Jurkat, Clone E6-1 (cell line): ENCODE measurements at regions not wholly inside any gene's neighbourhood (a gene's known extent, or its start where the extent isn't known, plus 50 kb on each side); places are given as distances from the start of the nearest gene placed in this dataset.

ENCODE experiments used
- DNase-seq: peaks from one replicate; pipeline ENCODE4 v3.0.0-alpha.2; 2011; ENCODE audit warnings: low read depth, low spot score
- H3K4me3 ChIP-seq: 2 replicates; pipeline ENCODE4 v1.5.1; 2011; ENCODE audit warnings: mild to moderate bottlenecking, low read length, control low read depth, moderate library complexity

DNA sequence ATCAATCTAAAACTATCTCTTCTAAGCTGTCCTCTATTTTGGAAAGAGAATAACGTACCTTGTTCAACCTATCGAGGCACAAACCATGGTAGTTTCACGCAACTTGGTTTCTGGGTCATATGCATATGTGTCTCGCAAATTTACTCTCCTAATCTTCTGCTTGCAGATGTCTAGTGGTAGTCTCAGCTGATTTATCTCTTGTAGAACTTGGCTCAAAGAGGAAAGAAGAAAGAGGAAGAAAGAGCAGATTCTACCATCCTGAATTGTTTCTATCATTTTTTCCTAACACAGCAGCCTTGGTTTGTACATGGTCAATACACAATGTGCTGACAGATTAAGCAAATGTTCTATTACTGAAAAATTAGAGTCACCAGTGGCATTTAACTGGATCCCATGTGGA, 282.3 kb downstream of the SPRY2 start:
- DNase-seq = no peak
- no peak overlapping the region for H3K4me3 ChIP-seq

DNA sequence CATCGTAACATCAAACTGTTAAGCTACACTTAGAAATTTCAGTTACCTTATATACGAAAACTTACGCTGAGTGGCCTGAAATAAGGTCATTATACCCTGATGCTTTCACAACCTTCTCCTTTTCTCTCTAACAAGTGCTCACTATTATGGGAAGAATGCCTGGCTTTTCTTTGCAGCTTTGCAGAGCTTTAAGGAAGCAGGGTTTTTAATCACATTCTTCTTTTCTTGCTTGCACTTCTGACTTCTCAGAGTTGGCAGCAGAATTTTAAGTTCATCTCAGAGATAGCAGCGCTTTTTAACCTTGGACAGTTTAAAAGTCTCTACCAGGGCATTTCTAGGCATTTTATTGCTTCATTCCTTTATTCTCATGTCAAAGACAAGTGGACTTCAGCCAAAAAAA, 285.1 kb downstream of the SPRY2 start:
- no peak for DNase-seq
- H3K4me3 ChIP-seq = no peak overlapping the region

DNA sequence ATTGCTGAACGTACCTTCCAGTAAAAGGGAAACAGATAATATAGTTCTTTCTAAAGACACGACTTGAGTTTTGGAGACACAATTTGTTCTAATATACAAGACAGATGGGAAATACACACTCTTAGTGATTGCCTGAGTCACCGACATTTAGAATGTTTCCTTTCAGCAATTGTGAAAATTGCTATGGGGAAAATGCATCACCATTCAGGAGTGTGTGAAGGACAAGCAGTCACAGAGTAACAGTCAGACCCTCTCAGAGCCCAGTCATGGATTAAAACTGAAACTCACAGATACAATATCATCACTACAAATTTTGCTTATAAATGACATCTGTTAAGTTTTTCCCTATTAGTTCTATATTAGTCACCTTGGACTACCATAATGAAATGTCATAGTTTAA, 286.1 kb downstream of the SPRY2 start:
- no peak overlapping the region for H3K4me3 ChIP-seq
- no peak for DNase-seq

DNA sequence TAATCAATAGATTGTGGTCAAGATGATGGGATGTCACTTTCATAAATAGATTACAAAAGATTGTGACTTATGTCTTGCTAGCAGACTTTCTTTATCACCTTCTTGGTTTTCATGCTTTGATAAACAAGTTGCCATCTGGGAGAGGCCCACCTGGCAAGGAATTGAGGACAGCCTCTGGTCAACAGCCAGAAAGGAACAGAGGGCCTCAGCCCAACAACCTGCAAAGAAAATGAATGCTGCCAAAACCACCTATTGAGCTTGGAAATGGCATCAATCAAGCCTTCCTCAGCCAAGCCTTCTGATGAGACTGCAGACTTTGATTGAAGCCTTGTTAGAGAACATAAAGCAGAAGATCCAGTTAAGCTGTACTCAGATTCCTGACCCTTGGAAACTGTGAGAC, 288.6 kb downstream of the SPRY2 start:
- no peak for DNase-seq
- H3K4me3 ChIP-seq = no peak overlapping the region

DNA sequence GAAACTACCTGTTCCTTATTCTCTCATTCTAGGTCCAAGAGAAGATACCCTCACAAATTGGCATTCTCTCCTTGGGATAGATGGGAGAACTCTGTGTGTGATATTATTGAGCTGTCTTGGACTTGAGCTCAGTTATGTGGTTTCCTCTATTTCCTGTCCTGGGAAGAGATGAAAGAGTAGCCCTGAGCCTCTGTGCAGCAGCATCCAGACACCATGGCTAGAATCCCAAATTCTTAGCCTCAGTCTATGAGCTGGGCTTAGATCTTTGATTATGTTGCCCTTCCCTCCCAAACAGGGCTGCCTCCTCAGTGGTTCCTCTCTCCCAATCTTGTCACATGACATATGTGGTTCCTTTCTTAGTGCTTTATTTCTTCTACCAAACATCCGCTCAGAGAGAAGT, 290.7 kb downstream of the SPRY2 start:
- no peak overlapping the region for H3K4me3 ChIP-seq
- DNase-seq = no peak

DNA sequence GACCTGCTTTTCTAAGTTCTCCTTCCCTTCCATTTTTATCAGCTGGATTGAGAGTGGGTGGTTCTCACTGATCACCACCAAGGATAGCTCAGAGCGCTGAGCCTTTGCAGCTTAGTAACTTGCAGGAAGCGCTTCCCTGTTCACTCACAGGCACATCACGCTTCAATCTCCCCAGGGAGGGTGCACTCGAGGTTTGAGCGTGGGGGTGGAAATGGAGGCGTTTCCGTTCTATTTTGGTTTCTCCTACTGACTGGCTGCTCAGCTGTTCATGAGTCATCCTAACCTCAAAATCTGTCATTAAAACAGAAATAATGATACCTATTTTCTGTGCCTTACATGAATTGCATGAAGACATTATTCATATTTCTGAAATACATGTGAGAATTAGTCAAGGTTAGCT, 292.1 kb downstream of the SPRY2 start:
- DNase-seq = peak; percentile 77
- no peak overlapping the region for H3K4me3 ChIP-seq

DNA sequence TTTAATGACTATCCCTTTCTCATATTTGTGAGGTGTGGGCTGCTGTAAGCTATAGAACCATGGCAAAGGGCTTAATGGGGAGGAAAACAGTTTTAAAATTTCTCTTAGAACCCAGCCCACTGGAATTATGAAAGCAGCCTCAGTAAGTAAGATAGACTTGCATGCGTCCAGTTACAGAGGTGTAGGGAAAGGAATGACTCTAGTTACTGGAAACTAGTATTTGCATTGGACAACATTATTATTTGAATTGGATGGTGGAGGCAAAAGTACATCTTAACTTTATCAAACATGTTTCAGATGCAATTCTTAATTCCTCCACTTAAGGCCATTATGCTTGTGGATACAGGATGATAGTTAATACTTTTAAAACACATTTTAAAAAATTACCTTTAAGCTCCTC, 292.9 kb downstream of the SPRY2 start:
- no peak overlapping the region for H3K4me3 ChIP-seq
- DNase-seq = no peak

- no peak for DNase-seq
- no peak overlapping the region for H3K4me3 ChIP-seq
Observed at GRCh38 chr13:80047406-80047805, 293.5 kb downstream of the SPRY2 start.

DNA sequence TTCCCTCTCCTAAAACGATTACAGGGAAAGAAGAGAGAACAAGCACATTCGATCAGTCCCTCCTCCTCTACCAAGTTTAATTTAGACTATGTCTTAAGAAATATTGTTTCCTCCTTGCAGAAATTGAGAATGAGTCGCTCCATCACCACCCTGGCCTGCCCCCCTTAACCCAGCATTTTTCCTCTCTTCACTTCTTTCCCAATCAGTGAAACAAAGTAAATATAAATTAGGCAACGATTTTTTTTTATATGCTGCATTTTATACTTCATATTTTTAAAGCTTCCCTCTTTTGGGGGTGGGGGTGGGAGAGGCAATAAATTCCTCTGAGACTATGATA, 300.0 kb downstream of the SPRY2 start:
- H3K4me3 ChIP-seq = no peak overlapping the region
- DNase-seq = no peak

DNA sequence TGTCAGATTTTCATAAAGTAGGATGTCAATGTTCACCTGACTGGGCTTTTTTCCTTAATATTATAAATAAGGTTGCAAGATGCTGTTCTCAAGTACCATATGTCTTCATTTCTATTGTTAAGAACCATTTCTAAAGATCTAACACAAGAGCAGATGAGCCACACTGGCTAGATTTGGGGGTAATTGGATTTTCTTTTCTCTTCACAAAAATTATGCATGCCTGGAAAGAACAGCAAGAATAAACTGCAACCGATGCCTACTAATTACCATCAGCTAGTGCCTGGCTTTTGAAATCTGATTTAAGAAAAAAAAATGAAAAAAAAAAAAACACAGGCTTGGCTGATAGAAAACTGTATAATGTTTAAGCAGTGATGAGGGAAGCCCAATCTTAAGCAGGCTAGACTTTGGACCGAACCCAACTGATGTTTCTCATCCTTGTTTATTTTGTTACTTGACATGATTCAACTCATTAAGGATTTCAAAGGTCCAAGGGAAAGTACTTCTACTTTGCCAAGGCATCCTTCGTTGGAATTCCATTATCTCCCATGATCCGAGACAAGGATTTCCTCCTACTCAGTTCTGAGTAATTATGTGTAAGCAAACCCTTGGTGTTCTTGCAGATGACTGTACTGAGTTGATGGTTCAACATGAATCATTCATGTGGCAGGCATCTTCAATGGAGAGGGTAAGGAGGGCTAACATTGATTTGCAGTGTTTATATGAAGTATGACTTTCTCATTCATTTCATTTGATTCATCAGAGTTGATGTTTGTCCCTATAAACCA, 300.5 kb downstream of the SPRY2 start:
- H3K4me3 ChIP-seq = no peak overlapping the region
- DNase-seq = no peak

DNA sequence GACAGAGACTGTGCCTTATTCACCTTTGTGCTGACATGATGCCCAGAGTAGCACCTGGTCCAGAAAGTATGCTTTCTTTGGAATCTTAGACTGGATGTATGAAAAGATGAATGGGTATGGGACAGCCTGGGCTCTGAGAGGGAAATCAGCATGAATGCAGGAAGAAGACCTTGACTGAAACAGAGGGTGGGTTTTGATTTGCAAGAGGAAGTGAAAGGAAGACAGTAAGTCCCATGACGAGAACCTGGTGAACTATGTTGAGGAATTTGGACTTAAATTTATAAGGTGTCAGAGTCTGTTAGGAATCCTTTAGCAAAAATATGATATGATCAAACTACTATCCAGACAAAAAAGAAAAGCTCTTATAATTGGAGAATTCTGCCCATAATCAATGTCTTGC, 301.9 kb downstream of the SPRY2 start:
- H3K4me3 ChIP-seq = no peak overlapping the region
- no peak for DNase-seq

DNA sequence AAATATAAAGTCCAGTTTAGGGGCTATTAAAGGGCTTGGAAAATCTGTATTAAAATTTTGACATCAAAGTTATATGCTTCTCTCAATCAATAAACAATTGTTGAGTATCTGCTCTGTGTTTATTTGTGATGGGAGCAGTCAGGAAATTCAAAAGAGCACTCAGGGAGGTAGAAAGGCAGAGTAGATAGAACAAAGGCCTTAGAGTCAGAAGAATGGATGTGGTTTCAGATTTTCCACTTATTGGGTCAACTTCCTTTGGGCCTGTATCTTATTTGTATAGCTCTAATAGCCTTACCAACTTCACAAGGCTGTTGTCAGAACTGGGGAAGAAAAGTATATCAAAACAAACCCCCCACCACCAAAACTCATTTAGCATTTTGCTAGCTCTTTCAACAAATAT, 302.6 kb downstream of the SPRY2 start:
- no peak overlapping the region for H3K4me3 ChIP-seq

GRCh38 chr13:80037505-80037888, 303.4 kb downstream of the SPRY2 start:
- H3K4me3 ChIP-seq = no peak overlapping the region
- DNase-seq = no peak

More for the DNA sequence above, 302.6 kb downstream of the SPRY2 start:
- no peak for DNase-seq

- no peak overlapping the region for H3K4me3 ChIP-seq
- no peak for DNase-seq
Observed at GRCh38 chr13:80036845-80037504, 304.0 kb downstream of the SPRY2 start.

DNA sequence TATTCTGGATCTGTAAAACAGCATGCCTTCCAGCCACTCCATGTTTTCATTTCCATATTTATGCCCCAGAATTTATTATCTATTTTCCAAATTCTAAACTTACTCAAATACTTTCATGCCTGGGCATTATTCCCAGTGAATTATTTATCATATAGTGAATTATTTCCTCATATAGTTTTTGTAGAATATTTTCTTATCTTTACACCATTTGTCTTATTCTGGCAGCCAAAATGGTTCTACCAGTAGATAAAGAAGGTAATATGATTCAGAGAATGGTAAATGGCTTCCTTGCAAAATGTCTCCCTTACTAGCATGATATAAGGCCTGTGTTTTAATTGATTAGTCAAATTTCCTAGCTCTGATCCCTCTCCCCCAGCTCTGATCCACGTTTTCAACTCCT, 305.8 kb downstream of the SPRY2 start:
- H3K4me3 ChIP-seq = no peak overlapping the region
- no peak for DNase-seq

DNA sequence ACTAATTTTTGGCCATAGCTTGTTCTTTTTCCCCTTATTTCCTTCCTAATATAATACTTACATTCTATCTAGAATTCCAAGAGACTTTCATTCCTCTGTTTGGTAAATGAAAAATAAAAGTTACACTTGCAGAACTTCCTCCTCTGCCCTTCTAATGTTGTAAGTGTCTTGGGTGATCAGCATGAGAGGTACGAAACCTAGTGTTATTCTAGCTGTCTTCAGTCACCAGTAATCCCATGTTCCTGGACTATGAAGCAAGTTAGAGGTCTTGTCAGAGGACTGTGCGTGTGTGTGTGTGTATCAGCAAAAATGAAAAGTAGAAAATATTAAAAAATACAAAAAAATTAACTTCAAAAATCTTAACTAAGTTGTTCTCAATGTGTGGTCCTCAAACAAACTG, 307.0 kb downstream of the SPRY2 start:
- no peak overlapping the region for H3K4me3 ChIP-seq
- DNase-seq = no peak

DNA sequence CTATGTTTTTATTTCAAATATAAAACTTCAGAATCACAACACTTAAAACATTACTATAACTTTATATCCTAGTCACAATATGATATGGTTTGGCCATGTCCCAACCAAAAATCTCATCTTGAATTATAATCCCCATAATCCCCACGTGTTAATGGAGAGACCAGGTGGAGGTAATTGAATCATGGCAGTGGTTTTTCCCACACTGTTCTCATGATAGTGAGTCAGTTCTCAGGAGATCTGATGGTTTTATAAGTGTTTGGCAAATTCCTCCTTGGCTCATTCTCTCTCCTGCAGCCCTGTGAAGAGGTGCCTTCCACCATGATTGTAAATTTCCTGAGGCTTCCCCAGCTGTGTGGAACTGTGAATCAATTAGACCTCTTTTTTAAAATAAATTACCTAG, 307.6 kb downstream of the SPRY2 start:
- no peak overlapping the region for H3K4me3 ChIP-seq
- DNase-seq = no peak

GRCh38 chr13:80030491-80030890, 310.4 kb downstream of the SPRY2 start:
- no peak for DNase-seq
- no peak overlapping the region for H3K4me3 ChIP-seq

GRCh38 chr13:80029170-80029569, 311.8 kb downstream of the SPRY2 start:
- no peak for DNase-seq
- H3K4me3 ChIP-seq = no peak overlapping the region

DNA sequence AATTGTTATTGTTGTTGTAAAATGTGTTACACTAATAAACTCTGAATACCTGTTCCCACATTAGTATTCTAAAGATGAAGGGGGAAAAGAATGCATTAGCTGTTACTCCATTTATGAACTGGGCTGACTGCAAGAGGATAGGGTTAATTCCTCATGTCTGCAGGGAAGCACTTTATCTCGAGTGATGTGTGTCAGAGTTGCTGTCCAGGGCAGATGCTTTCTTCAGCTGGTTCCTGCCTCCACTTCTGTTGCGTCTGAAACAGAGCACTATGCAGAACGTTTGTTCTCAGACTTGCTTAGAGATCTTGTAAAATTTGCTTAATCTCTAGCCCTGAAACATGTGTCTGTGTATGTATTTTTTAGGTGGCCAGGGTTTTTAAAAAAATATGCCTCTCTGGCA, 318.8 kb downstream of the SPRY2 start:
- no peak for DNase-seq
- H3K4me3 ChIP-seq = no peak overlapping the region

DNA sequence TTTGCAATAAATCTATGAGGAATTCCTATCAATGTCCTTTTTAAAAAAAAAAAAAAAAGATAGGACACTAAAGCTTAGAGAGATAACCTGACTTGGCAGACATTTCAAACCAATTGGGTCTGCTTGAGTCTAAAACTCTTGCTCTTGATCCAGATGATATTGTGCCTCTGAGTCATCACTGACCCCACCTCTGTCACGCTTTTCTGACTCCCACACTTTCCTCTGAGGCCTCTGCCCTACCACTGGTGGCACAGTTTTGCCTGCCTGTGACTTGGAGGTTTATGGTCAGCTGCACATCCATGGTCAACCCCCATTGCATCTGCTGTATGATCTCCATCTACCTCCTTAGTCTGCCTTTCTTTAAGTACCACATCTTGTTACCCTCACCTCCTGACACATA, 328.7 kb downstream of the SPRY2 start:
- DNase-seq = no peak
- H3K4me3 ChIP-seq = no peak overlapping the region
